ENCODE measurements at regions not wholly inside any gene's neighbourhood (a gene's known extent, or its start where the extent isn't known, plus 50 kb on each side); places are given as distances from the start of the nearest gene placed in this dataset.

DNA sequence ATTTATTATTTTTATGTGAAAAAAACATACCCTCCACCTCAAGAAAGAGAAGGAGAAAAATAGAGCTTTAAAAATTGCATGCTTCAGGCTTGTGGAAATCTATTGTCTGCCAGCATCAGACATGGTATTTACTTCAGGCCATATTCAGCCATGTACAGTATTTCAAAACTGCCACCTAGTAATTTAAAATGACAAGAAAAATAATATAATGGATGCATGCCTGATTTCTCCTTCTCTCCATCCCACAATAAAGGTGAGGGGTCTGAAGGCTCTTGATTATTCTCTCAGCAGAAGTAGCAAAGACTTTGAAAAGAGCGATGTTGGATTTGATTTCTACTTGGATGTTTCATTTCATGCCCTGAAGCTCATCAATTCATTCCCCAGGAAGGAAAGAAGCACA is 250.7 kb downstream of the TBC1D4 start:
- WGBS, 2 donors (ENCODE audit: low coverage in 1 of 2), result 88 to 100% methylated on average over 1 of the region's 1 CpG
- Histone ChIP-seq H3K27ac (no peak overlapping the region), H3K9me3 (no peaks in the 10 kb centered on the region)

DNA sequence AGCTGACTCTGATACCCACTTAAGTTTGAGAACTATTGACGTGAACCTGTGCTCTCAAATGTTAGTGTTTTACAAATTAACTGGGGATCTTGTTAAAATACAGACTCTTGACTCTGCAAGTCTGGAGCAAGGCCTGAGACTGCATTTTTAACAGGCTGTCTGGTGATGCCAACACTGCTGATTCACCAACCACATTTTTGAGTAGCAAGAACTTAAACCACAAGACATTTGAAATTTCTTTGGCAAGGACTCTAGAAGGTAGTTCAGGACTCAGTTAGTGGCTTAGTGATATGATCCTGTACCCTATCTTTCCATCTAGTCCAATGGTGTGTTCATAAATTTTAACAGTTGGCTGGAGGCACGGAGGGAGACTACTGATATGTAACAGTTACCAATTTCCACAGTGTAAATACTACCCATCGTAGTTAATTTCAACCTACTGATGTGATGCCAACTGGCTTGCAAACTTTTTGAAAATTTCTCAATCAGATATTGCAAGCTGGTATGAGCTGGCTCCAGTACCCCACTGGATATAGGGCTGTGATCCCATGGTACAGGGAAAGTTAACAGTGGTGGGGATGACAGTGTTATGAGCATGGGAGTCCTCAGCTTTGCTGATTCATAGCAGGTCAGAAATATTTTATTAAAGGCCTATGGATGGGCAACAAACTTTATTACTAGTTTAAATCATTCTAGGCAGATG is 255.1 kb downstream of the TBC1D4 start:
- Histone ChIP-seq H3K4me1 (no peaks in the 10 kb centered on the region), H3K4me3 (no peak overlapping the region), H3K36me3 (no peaks in the 10 kb centered on the region), H3K9me3 (no peaks in the 10 kb centered on the region), H3K27me3 (no peaks in the 10 kb centered on the region), H3K27ac (no peak overlapping the region)
- TF ChIP-seq POLR2AphosphoS5 (IDR thresholded peaks at IDR 0.05), result no peak
- no peak for TF ChIP-seq POLR2A (IDR thresholded peaks at IDR 0.05)
- TF ChIP-seq EP300 (IDR thresholded peaks at IDR 0.05; ENCODE audit: low read depth), result no peak
- TF ChIP-seq, protein P1, sequence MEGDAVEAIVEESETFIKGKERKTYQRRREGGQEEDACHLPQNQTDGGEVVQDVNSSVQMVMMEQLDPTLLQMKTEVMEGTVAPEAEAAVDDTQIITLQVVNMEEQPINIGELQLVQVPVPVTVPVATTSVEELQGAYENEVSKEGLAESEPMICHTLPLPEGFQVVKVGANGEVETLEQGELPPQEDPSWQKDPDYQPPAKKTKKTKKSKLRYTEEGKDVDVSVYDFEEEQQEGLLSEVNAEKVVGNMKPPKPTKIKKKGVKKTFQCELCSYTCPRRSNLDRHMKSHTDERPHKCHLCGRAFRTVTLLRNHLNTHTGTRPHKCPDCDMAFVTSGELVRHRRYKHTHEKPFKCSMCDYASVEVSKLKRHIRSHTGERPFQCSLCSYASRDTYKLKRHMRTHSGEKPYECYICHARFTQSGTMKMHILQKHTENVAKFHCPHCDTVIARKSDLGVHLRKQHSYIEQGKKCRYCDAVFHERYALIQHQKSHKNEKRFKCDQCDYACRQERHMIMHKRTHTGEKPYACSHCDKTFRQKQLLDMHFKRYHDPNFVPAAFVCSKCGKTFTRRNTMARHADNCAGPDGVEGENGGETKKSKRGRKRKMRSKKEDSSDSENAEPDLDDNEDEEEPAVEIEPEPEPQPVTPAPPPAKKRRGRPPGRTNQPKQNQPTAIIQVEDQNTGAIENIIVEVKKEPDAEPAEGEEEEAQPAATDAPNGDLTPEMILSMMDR (IDR thresholded peaks at IDR 0.05), result no peak
- in situ Hi-C loops (cut with MboI; ENCODE audit: low pct_ligation_motif_present in 1 of 4, low pct_unique_long_range_greater_than_20kb in 1 of 4, low sequenced_read_pairs in 3 of 4) (no loop called here), intact Hi-C loops (cut with DNase I; ENCODE audit: low total_unique reads) (no loop called here)
- DNase-seq, result no peak
- WGBS, 2 donors (ENCODE audit: low coverage in 1 of 2), result 69 to 82% methylated on average over 3 of the region's 3 CpGs

More for the DNA sequence above, 250.7 kb downstream of the TBC1D4 start:
- intact Hi-C loops (cut with DNase I; ENCODE audit: low total_unique reads) (no loop called here), in situ Hi-C loops (cut with MboI; ENCODE audit: low pct_ligation_motif_present in 1 of 4, low pct_unique_long_range_greater_than_20kb in 1 of 4, low sequenced_read_pairs in 3 of 4) (no loop called here)
- no peaks in the 10 kb centered on the region for H3K4me1 ChIP-seq
- no peak for DNase-seq
- H3K27me3 ChIP-seq, result no peaks in the 10 kb centered on the region
- no peak overlapping the region for H3K4me3 ChIP-seq
- H3K36me3 ChIP-seq, result no peaks in the 10 kb centered on the region
- TF ChIP-seq, protein P1 (IDR thresholded peaks at IDR 0.05), result no peak
- no peak for TF ChIP-seq POLR2A (IDR thresholded peaks at IDR 0.05)
- no peak for TF ChIP-seq EP300 (IDR thresholded peaks at IDR 0.05; ENCODE audit: low read depth)
- TF ChIP-seq POLR2AphosphoS5 (IDR thresholded peaks at IDR 0.05), result no peak

DNA sequence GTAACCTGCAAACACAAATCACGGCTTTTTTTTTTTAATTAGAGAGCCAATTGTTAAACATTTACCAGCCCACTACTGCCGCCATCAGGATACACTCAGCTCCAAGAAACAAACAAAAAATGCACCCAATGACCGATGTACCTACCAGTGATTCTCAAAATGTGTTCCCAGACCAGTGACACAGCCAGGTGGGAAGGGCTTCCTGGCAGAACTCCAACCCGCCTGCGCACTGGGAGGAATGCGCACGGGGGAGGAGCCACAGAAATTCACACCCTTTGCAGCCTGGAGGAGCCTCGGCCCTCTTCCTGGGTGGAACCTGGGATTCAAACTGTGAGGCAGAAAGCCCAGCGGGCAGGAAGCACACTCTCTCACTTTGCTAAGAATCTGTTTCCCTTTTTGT is 255.9 kb downstream of the TBC1D4 start:
- Histone ChIP-seq H3K27ac (no peak overlapping the region), H3K4me1 (no peaks in the 10 kb centered on the region), H3K4me3 (no peak overlapping the region), H3K27me3 (no peaks in the 10 kb centered on the region), H3K36me3 (no peaks in the 10 kb centered on the region), H3K9me3 (no peaks in the 10 kb centered on the region)
- TF ChIP-seq, protein P1 (IDR thresholded peaks at IDR 0.05), result no peak
- TF ChIP-seq EP300 (IDR thresholded peaks at IDR 0.05; ENCODE audit: low read depth) (no peak), POLR2AphosphoS5 (IDR thresholded peaks at IDR 0.05) (no peak), POLR2A (IDR thresholded peaks at IDR 0.05) (no peak)
- in situ Hi-C loops (cut with MboI; ENCODE audit: low pct_ligation_motif_present in 1 of 4, low pct_unique_long_range_greater_than_20kb in 1 of 4, low sequenced_read_pairs in 3 of 4), result no loop called here
- no peak for DNase-seq
- WGBS, 2 donors (ENCODE audit: low coverage in 1 of 2), result 70 to 78% methylated on average over 2 to 9 of the region's 9 CpGs
- intact Hi-C loops (cut with DNase I; ENCODE audit: low total_unique reads), result no loop called here

DNA sequence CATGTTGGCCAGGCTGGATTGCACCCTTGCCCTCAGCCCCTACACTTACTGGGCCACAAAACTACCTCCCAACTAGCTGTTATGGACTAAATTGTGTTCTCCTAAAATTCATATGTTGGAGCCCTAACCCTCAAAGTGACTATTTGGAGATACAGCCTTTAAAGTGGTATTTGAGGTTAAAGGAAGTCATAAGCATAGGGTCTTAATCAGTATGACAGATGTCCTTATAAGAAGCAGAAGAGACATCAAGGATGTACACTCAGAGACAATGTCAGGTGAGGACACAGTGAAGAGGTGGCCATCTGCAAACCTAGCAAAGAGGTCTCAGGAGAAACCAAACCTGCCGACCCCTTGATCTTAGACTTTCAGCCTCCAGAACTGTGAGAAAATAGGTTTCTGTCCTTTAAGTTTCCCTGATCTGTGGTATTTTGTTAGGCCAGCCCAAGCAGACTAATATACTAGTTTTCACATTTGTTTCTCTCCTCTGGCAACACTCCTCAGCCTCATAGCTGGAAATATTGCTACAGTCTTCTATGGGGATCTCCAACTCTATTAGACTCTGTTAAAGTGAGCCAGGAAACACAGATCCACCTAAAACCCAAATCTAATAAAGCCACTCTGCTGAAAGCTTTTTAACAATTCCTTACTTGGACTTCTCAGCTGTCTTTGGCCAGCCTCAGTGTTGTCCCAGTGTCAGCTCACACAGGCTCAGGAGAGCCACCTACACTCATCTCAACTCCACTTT is 256.5 kb downstream of the TBC1D4 start:
- in situ Hi-C loops (cut with MboI; ENCODE audit: low pct_ligation_motif_present in 1 of 4, low pct_unique_long_range_greater_than_20kb in 1 of 4, low sequenced_read_pairs in 3 of 4) (no loop called here), intact Hi-C loops (cut with DNase I; ENCODE audit: low total_unique reads) (no loop called here)
- H3K9me3 ChIP-seq, result no peaks in the 10 kb centered on the region
- H3K36me3 ChIP-seq, result no peaks in the 10 kb centered on the region
- H3K4me1 ChIP-seq, result no peaks in the 10 kb centered on the region
- no peak overlapping the region for H3K27ac ChIP-seq
- WGBS, 2 donors (ENCODE audit: low coverage in 1 of 2), result 67 to 100% methylated on average over 1 of the region's 1 CpG
- H3K27me3 ChIP-seq, result no peaks in the 10 kb centered on the region
- DNase-seq, result no peak
- TF ChIP-seq POLR2AphosphoS5 (IDR thresholded peaks at IDR 0.05), result no peak
- TF ChIP-seq, protein P1 (IDR thresholded peaks at IDR 0.05), result no peak
- TF ChIP-seq POLR2A (IDR thresholded peaks at IDR 0.05), result no peak
- no peak for TF ChIP-seq EP300 (IDR thresholded peaks at IDR 0.05; ENCODE audit: low read depth)
- no peak overlapping the region for H3K4me3 ChIP-seq
